ENCODE measurements at regions not wholly inside any gene's neighbourhood (a gene's known extent, or its start where the extent isn't known, plus 50 kb on each side); places are given as distances from the start of the nearest gene placed in this dataset.

- TF ChIP-seq POLR2A (IDR thresholded peaks at IDR 0.05) (no peak), CTCF (IDR thresholded peaks at IDR 0.05) (no peak)
Observed at GRCh38 chr22:27571463-27572277, 229.9 kb downstream of the MN1 start.

Measured in Peyer's patch (tissue), 4 donors.